GM19468 (cell line): ENCODE measurements at regions not wholly inside any gene's neighbourhood (a gene's known extent, or its start where the extent isn't known, plus 50 kb on each side); places are given as distances from the start of the nearest gene placed in this dataset.

ENCODE experiments used
- ATAC-seq: cut with Tn5 transposase; IDR thresholded peaks from one replicate; pipeline ENCODE4 v1.9.1; 2021; ENCODE audit warnings: mild to moderate bottlenecking, moderate library complexity, moderate number of reproducible peaks; ENCODE audit not compliant: unreplicated experiment; ENCODE audit errors: extremely low read depth

DNA sequence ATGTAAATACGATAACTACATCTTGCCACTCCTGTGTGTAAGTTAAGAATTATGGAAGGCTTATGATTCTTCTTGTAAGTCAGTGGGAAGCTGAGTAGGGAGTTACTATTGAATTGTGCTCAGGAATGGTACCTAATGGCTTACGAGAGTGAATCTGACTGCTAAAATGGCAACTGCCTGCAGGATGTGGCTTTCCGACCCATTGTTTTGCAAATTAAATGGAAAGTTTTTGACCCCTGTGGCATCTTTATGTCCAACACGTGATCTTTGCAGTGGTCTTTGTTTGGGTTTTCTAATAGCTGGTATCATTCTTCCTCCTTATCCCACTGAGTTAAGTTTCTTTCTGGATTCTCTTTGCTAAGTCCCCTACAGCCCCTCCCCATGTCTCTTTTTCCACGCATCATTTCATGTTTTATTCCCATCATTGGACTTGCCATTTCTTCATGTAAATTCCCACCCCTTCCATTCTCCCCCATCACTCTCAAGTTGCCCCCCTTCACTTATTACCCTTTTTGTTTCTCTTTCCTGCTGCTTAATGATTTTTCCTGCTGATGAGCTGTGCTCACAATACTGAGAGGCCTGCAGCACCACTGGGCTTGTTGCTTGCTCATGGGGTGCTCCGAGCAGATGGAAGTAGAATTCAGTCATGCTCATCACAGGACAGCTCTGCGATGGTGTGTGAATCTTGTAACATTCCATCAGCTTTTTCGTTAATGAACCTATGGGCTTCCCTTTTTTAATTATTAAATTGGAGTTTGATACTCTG, 428.2 kb upstream of the IL12A start:
- no peak for ATAC-seq

DNA sequence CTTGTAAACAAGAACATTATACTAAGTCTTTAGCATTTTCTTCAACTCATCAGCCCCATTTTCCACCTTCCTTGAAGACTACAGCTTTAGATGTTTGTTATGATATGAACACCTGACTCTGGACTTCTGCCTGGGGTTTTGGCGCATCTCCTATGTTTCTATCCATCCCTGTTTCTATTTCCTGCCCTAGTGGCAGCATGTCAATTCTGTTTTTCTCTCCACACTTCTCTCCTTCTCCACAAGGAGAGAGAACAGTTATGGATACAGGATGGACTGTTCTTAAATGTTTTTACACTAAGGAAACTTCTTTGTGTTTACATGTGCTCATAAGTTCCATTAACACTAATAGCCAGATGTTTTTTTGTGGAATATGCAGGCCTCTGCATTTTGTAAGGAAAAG, 423.3 kb upstream of the IL12A start:
- ATAC-seq: no peak

DNA sequence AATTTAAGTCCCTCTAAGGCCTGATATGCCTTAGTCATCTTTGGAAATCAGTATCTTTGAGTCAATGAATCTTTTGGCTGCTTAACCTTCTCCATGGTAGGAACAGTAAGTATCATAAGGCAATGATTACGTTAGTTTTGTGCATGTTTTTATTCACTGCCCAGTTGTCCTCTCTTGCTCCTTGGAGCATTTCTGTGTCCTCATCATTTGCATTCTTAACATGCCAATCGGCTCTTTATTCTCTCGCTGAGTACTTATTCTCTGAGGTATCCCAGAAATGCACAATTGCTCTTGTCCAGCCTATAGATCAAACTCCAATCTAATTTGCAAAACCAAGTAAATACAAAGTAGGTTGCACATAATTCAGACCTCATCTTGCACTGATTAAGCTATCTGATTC, 405.0 kb upstream of the IL12A start:
- no peak for ATAC-seq

DNA sequence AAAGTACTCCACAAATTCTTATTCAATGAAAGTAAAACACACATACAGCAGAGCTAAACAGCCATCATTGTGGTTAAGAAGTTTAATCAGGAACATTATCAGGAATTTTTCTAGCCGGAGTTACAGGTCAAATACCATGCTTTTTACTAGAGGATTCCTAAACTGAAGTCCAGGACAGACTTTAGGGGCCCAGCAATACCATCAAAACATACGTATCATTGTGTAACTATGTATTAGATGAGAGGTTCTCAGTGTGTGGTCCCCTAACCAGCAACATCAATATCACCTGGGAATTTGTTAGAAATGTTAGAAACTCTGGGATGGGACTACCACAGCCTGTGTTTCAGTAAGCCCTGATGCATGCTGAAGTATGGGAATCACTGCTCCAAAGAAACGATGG, 404.2 kb upstream of the IL12A start:
- ATAC-seq: no peak

DNA sequence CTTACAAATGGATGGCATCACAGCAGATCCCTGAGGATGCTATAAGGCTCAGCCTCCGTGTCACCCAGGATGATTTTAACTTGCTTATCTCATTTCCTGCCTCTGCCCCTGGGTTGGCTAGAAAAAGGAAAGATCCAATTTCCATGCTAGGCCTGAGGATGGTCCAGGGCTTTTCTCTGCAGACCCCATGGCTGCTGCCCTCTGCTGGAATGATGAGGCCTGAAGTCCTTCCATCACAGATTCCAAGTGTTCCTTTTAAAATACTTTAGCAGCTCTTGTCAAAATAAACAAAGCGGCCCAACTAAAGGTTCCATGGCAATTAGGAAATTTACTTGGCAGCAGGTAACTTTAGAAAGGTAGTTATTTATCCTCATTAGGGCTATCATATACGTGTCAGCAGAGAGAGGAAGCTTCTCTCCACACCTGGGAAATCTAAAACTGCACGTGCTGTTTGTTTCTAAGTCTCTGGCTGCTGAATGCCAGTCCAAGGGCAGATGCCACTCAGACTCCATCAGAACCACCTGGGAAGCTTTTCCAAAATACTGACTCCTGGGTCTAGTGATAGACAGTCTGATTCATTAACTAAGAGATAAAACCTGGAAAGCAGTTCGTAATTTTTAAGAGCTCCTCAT, 401.9 kb upstream of the IL12A start:
- no peak for ATAC-seq

DNA sequence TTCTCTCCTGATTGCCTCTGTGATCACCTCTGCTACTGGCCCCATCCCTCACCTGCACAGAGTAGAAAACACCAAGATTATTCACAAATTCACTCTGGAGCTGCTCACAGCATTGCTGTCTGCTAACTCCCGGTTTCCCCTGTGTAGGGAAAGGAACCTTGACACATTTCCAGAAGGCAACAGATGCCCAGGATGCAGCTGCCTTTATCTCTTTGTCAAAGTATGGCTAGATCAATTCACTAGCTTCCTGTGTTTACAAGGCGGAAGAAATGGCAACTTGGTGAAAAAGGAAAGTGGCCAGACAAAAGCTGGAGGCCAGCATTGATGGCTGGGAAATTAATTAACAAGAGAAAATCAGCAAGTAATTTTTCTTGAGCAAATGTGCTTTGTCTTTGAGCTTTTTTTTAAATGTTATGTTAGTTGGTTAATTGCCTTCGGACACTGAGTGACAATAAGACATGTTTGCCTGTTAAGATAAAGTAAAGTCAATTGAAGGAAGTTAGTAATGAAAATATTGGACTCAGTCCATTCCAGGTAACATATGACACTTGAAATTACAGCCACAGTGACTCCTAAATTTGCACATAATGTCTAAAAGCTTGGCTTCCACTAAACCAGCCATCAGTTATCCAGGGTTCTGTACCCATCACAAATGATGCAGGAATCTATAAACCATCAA, 394.6 kb upstream of the IL12A start:
- no peak for ATAC-seq

DNA sequence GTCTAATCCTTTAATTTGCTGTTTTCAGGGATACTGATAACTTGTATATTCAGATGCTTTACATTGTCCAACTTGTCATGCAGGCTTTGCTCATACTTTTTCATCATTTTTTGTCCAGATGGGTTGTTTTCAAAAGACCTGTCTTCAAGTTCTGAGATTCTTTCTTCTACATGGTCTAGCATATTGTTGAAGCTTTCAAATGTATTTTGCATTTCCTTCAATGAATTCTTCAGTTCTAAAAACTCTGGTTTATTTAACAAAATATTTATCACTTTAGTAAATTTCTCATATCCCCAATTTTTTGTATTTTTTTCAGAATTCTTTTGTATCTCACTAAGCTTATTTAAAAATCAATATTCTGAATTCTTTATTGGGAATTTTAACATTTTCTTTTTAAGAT, 388.3 kb upstream of the IL12A start:
- no peak for ATAC-seq

DNA sequence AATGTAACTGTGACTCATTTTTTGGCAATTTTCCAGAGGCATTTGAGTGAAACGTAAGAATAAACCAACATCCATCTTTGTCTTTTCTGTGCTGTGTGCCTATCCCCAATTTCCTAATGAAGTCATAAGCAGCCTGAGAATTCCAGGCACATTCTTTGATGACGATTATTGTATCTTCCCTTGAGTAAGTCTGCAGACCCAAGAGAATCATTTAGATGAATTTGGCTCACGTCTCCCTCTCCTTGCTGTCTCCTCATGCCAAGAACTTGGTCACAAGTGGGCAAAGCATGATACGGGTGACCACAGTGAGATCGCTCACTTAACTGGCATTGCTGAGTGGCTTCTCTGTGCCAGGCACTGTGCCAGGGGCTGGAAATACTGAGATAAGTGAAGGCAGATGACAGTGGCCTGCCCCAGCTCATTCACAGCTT, 384.5 kb upstream of the IL12A start:
- ATAC-seq: no peak

DNA sequence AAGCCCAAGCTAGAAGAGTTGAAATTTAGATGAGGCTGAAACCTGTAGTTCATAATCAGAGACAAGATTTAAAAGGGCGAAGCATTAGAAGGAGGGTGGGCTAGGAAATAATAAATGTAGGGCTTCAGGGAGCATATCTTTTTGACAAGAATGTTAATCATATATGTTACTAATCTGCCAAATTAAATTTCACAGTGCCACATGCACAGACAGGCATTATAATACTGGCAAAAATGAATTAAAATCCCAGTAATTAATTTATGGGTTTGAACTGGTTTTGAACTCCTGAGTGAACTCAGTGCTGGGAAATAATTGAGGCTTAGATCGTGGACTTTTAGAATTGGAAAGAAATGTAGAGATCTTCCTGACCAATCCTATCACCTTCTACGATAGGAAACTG, 383.5 kb upstream of the IL12A start:
- ATAC-seq: no peak

DNA sequence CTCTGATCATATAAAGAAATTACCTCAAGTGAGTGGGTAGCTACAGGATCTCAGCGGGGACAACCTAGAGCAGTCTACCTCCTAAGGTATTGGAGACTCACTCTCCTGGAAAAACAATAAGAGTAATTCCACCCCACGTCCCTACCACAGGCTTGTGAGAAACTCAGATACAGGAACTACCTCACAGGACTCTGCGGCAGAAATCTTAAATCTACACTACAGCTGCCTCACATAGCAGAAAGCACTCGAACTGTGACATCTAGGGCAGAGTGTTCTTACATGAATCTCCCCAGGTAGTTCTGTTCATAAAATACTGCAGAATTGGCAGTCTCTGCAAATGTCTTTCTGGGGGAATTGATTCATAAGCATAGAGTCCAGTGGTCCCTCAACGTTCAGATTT, 382.9 kb upstream of the IL12A start:
- no peak for ATAC-seq

DNA sequence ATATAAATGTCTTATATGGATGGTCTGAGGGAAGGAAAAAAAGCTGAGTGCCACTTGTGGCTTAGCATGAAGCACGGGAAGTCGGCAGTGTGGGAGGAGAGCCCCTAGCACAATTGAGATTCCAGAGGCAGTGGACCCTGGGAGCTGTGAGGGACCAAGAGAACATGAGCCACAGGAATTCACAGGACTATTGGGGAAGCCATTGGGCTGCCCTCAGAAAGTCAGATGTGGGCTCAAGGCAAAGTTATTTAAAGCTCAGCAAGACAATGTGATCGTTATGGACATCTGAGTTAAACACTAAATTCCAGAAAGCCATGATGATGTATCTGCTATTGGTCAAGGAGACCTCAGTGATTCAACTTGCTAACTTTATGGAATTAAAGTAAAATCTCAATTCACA, 380.8 kb upstream of the IL12A start:
- no peak for ATAC-seq

DNA sequence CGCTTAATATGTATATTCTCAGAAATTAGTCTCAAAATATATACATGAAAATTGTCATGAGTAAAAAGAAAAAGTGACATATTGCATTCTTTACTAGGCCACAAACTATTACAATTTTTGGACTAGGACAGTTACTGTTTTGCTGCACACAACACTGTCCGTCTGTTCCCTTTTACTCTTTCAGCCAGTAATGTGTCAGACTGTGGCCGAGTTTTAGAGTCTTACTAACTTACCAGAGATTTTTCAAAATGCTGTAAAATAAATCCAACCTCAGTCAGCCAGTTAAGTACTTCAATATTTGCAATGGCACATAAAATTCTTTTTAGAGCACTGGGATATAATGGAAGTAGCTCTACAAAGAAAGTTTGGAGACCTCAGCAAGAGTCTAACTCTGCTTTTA, 380.3 kb upstream of the IL12A start:
- ATAC-seq: no peak

DNA sequence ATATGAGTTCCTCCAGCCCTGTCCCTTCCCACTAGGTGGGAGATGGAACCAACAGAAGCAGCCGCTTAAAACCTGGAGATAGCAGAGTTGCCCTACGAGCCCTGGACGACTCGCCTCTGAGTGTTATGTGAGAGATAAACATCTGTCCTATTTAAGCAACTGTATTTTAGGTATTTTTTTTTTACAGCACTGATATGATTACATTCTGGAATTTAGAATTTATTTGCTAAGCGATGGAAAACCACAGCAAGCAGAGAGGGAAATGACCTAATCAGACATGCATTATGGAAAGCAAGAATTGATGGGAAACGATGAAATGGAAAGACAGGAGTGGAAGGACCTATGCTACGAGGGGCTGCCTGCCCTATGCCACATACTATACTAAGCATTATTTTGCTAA, 379.0 kb upstream of the IL12A start:
- ATAC-seq: no peak

DNA sequence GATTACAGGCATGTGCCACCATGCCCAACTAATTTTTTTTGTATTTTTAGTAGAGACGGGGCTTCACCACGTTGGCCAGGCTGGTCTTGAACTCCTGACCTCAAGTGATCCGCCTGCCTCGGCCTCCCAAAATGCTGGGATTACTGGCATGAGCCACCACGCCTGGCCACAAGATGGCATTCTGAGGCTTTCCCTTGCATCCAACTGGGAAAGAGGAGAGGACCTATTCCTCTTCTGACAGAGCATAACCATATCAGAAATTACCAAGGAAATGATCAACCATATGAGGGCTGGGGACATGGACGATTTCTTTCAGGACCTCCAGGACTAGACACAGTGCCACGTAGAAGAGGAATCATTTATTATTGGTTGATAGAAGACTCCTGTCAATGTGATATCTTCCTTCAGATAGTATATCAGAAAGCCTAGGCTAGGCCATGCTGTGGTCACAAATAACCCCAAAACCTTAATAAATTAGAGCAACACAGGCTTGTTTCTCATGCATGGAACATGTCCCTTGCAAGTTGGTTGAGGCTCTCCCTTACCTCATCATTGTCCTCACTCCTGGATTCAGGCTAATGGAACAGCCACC, 372.3 kb upstream of the IL12A start:
- ATAC-seq: no peak

DNA sequence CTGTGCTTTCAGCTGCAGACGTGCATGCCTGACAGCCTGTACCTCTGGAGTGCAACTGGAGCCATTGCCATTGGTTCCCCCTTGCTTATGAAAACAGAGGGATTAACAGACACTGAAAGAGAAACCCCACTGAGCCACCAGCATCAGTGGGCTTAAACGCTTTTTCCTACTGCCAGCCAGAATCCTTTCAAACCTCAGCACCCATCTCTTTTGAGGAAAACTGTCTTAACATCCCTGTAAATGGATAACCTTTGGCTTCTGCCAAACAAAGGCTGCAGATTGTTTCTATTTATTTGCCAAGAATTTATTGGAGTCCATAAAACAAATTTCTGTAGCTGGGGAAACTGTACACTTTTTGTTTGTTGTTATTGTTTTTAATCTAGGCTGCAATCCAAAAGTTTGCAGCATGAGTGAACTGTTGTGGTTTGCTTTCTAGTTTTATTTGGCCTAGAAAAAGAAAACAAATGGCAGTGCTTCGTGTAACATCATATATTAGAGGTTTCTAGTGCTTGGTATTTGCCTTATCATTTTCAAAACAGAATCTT, 369.2 kb upstream of the IL12A start:
- no peak for ATAC-seq

DNA sequence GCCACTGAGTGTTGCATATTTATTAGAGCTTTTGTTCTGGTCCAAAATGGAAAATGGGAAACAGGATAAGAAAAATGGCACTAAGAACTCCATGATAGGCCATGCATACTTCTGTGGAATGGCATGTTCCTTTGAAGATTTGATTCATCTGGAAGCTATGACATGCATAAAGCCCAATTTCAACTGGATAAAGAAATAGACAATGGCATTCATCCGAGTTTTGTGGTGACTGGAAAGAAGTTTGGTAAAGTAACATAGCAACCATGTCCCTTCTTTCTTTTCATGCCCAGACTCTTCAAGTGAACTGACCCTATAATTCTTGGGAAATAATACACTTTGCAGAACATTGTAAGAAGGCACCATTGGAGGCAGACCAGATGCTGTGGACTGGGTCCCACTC, 368.4 kb upstream of the IL12A start:
- ATAC-seq: no peak

DNA sequence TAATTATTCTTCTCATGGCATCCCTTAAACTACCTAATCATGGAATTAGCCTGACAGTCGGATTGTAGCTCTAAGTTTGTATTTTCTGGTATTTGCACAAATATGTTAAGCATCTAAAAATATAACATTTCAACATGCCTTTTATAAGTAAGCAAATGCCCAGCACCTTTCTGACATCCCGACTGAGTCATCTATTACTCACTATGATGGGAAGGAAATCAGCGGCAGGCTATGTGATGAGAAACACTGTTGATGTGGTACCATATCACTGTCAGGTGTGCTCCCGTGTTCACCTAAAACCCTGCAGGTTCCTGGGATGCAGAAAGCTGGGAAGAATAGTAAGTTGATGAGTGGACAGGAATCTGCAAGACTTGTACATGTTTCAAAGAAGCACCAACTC, 367.8 kb upstream of the IL12A start:
- ATAC-seq: no peak

DNA sequence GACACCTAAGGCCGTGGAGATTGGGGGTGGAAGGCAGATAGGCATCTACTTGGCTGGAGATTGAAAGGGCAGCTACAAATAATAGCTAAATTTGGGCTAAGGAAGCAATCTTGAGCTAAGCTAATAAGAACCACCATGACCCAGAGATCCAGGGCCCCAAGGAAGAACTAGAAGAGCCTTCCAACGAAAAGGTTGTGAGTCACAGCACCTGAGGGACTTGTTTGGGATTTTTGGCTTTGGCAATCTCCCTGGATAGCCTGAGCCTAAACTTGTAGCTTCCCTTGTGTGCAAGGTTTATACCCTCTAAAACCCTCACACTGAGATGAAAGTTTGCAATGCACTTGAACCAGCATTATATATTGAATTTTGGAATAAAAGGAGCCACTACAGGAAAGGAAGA, 364.0 kb upstream of the IL12A start:
- no peak for ATAC-seq

DNA sequence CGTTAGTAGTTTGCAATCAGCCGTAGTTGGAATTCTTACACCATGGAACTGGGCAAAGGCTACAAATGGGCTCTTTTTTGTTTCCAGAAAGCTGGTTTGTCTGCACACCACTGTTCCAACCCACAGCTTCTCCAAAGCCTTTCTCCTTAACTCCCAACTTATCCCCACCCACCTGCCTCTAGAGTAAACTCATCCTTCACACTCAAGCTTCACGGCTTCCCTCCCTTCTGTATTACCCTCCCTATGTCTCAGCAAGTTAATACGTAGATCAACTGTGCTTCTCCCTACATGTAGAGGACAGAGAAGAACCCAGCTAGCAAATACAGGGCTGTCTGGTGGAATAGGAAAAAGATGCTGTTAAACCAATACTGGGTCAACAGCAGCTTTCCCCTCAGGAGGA, 363.0 kb upstream of the IL12A start:
- no peak for ATAC-seq

DNA sequence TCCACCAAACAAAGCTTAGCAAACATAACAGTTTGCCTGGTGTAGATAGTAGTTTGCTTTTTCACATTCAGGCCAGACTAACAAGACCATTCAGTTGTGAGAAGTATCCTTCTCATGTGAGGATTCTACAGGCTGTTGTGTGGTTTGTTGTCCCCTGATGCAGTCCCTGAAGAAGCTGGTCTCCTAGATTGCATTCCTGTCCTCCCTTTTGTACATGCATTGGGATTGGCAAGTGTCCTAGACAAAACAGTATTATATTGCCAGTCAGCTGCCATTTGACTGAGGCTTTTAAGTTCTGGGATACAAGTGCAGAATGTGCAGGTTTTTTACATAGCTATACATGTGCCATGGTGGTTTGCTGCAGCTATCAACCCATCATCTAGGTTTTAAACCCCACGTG, 362.0 kb upstream of the IL12A start:
- ATAC-seq: no peak

DNA sequence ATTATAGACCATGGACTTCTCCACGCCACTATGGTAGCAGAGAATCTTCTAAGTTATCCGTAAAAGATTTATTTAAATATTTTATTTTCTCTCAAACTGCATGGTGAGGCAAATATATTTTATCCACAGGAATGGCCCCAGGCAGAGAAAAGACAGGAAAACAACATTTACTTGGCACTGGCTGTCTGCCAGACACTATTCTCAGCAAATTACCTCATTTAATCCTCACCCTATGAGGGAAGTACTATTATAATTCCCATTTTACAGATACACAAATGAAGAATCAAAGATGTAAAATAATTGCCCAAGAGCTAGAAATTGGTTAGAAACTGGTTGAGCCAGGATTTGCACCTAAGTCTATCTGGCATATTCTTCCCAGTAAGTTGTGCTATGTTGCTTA, 361.4 kb upstream of the IL12A start:
- ATAC-seq: no peak
